ENCODE measurements at regions not wholly inside any gene's neighbourhood (a gene's known extent, or its start where the extent isn't known, plus 50 kb on each side); places are given as distances from the start of the nearest gene placed in this dataset.

DNA sequence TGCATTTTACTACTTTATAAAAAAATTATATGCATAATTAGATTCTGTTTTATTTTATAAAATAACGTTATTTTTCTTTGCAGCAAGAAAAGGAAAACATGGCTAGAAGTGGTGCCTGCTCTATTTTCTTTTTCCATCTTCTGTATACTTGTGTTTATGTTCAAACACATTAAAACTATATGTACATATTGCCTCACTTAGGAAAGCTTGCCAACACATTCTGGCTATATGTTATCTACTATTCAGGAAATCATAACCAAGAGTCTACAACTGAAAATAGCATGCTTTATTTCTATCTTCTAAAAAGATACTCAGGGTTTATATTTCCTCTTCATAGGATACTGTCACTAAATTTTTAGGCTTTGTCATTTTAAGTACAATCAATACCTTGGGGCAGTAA, 90.2 kb upstream of the KCNMB2 start:
- Mint-ChIP-seq H3K27ac (no peak overlapping the region), H3K4me3 (no peak overlapping the region), H3K9me3 (no peaks in the 10 kb centered on the region), H3K27me3 (peaks cover 11% of the 10 kb centered on the region), H3K36me3 (ENCODE audit: low read depth) (no peaks in the 10 kb centered on the region), H3K4me1 (ENCODE audit: low read depth) (no peaks in the 10 kb centered on the region)
- Histone ChIP-seq H3K4me3 (ENCODE audit: low read length) (no peak overlapping the region), H3K9me3 (ENCODE audit: control insufficient read depth in 1 of 2, insufficient read depth in 1 of 2, low read length in 2 of 2) (no peaks in the 10 kb centered on the region), H3K27ac (ENCODE audit: low read depth in 1 of 2, low read length in 2 of 2) (no peak overlapping the region), H3K4me1 (ENCODE audit: insufficient read depth, low read length) (no peaks in the 10 kb centered on the region), H3K27me3 (ENCODE audit: control insufficient read depth in 1 of 2, insufficient read depth in 2 of 2, low read length in 2 of 2) (no peaks in the 10 kb centered on the region), H3K36me3 (ENCODE audit: insufficient read depth, low read length) (no peaks in the 10 kb centered on the region)
- DNase-seq, result no peak
- no peak for ATAC-seq (ENCODE audit: poor library complexity)
- POLR2A ChIA-PET, result no interaction called here
- TF ChIP-seq, protein P1, sequence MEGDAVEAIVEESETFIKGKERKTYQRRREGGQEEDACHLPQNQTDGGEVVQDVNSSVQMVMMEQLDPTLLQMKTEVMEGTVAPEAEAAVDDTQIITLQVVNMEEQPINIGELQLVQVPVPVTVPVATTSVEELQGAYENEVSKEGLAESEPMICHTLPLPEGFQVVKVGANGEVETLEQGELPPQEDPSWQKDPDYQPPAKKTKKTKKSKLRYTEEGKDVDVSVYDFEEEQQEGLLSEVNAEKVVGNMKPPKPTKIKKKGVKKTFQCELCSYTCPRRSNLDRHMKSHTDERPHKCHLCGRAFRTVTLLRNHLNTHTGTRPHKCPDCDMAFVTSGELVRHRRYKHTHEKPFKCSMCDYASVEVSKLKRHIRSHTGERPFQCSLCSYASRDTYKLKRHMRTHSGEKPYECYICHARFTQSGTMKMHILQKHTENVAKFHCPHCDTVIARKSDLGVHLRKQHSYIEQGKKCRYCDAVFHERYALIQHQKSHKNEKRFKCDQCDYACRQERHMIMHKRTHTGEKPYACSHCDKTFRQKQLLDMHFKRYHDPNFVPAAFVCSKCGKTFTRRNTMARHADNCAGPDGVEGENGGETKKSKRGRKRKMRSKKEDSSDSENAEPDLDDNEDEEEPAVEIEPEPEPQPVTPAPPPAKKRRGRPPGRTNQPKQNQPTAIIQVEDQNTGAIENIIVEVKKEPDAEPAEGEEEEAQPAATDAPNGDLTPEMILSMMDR (IDR thresholded peaks at IDR 0.05), result no peak
- intact Hi-C loops (cut with DNase I, micrococcal nuclease), result no loop called here
- CTCF ChIA-PET, result no interaction called here

DNA sequence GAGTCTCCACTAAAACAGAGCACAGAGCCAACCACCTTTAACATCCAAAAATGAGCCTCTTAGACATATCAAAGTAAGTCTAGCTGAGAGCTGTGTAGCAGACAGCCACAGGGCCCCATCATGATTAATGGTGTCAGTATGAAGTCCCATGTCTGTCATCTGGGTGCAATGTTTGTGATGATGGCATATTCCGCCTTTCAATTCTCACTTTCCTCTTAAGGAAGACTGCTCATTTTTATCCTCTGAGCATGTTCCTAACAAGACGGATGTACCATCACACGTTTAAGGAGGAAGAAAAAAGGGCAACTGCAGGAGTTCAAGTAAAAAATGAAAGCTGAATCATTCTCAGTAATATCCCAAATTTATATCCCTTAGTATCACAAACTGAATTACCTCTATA, 85.8 kb upstream of the KCNMB2 start:
- H3K36me3 ChIP-seq (ENCODE audit: insufficient read depth, low read length), result no peaks in the 10 kb centered on the region
- ATAC-seq (ENCODE audit: poor library complexity) (no peak), DNase-seq (no peak)
- H3K36me3 Mint-ChIP-seq (ENCODE audit: low read depth), result no peaks in the 10 kb centered on the region
- intact Hi-C loops (cut with DNase I, micrococcal nuclease), result no loop called here
- no peak overlapping the region for H3K27ac ChIP-seq (ENCODE audit: low read depth in 1 of 2, low read length in 2 of 2)
- H3K27ac Mint-ChIP-seq, result no peak overlapping the region
- H3K4me3 Mint-ChIP-seq, result no peak overlapping the region
- H3K9me3 ChIP-seq (ENCODE audit: control insufficient read depth in 1 of 2, insufficient read depth in 1 of 2, low read length in 2 of 2), result no peaks in the 10 kb centered on the region
- POLR2A ChIA-PET, result no interaction called here
- H3K27me3 Mint-ChIP-seq, result peaks cover 7% of the 10 kb centered on the region
- CTCF ChIA-PET, result no interaction called here
- TF ChIP-seq, protein P1 (IDR thresholded peaks at IDR 0.05), result no peak
- no peaks in the 10 kb centered on the region for H3K9me3 Mint-ChIP-seq
- no peaks in the 10 kb centered on the region for H3K4me1 ChIP-seq (ENCODE audit: insufficient read depth, low read length)
- no peaks in the 10 kb centered on the region for H3K4me1 Mint-ChIP-seq (ENCODE audit: low read depth)
- no peaks in the 10 kb centered on the region for H3K27me3 ChIP-seq (ENCODE audit: control insufficient read depth in 1 of 2, insufficient read depth in 2 of 2, low read length in 2 of 2)
- H3K4me3 ChIP-seq (ENCODE audit: low read length), result no peak overlapping the region

DNA sequence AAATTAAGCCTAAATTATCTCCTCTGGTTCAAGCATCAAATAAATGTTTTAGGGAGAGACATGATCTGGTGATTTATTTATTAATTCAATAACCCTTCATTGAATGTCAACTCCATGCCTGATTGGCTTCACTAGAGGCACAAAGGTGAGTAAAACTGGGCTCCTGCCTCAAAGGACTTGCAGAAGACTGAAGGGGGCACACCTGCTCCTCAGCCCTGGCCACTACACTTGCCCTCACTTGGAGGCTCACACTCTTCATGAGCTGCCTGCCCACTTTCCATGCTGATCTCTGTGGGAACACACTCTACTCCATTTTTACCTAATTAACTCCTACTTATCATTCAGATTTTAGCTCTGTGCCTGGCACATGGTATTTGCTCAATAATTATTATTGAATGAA, 84.4 kb upstream of the KCNMB2 start:
- TF ChIP-seq, protein P1 (IDR thresholded peaks at IDR 0.05), result no peak
- H3K36me3 ChIP-seq (ENCODE audit: insufficient read depth, low read length), result no peaks in the 10 kb centered on the region
- CTCF ChIA-PET, result no interaction called here
- H3K27me3 ChIP-seq (ENCODE audit: control insufficient read depth in 1 of 2, insufficient read depth in 2 of 2, low read length in 2 of 2), result peaks cover 0 to 3% of the 10 kb centered on the region in 2 experiments
- intact Hi-C loops (cut with DNase I, micrococcal nuclease), result no loop called here
- H3K36me3 Mint-ChIP-seq (ENCODE audit: low read depth), result no peaks in the 10 kb centered on the region
- DNase-seq (no peak), ATAC-seq (ENCODE audit: poor library complexity) (no peak)
- no peaks in the 10 kb centered on the region for H3K4me1 Mint-ChIP-seq (ENCODE audit: low read depth)
- no peak overlapping the region for H3K27ac Mint-ChIP-seq
- no peak overlapping the region for H3K4me3 Mint-ChIP-seq
- POLR2A ChIA-PET, result interaction anchor here (0.6 kb wide), 1 partner anchor 1401 kb away, joined by 3 read pairs; no protein-coding TSS in a partner anchor
- no peaks in the 10 kb centered on the region for H3K4me1 ChIP-seq (ENCODE audit: insufficient read depth, low read length)
- H3K9me3 Mint-ChIP-seq, result no peaks in the 10 kb centered on the region
- peaks cover 10% of the 10 kb centered on the region for H3K27me3 Mint-ChIP-seq
- H3K9me3 ChIP-seq (ENCODE audit: control insufficient read depth in 1 of 2, insufficient read depth in 1 of 2, low read length in 2 of 2), result no peaks in the 10 kb centered on the region
- H3K4me3 ChIP-seq (ENCODE audit: low read length), result no peak overlapping the region
- no peak overlapping the region for H3K27ac ChIP-seq (ENCODE audit: low read depth in 1 of 2, low read length in 2 of 2)
